ENCODE measurements at regions not wholly inside any gene's neighbourhood (a gene's known extent, or its start where the extent isn't known, plus 50 kb on each side); places are given as distances from the start of the nearest gene placed in this dataset.

- no peak overlapping the region for H2AFZ ChIP-seq (ENCODE audit: low read length)
- H3F3A ChIP-seq (ENCODE audit: low read depth): no peaks in the 10 kb centered on the region
- no peaks in the 10 kb centered on the region for H3K79me2 ChIP-seq (ENCODE audit: insufficient read depth, low read length)
- no peak overlapping the region for H3K4me2 ChIP-seq (ENCODE audit: low read depth, low read length, poor library complexity, severe bottlenecking)
- no peaks in the 10 kb centered on the region for H3K27me3 ChIP-seq (ENCODE audit: insufficient read depth, low read length, poor library complexity, severe bottlenecking)
- TF ChIP-seq, protein P1, sequence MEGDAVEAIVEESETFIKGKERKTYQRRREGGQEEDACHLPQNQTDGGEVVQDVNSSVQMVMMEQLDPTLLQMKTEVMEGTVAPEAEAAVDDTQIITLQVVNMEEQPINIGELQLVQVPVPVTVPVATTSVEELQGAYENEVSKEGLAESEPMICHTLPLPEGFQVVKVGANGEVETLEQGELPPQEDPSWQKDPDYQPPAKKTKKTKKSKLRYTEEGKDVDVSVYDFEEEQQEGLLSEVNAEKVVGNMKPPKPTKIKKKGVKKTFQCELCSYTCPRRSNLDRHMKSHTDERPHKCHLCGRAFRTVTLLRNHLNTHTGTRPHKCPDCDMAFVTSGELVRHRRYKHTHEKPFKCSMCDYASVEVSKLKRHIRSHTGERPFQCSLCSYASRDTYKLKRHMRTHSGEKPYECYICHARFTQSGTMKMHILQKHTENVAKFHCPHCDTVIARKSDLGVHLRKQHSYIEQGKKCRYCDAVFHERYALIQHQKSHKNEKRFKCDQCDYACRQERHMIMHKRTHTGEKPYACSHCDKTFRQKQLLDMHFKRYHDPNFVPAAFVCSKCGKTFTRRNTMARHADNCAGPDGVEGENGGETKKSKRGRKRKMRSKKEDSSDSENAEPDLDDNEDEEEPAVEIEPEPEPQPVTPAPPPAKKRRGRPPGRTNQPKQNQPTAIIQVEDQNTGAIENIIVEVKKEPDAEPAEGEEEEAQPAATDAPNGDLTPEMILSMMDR (conservative IDR thresholded peaks at IDR 0.05; ENCODE audit: low read length): no peak
- TF ChIP-seq EZH2phosphoT487 (IDR thresholded peaks at IDR 0.05; ENCODE audit: borderline replicate concordance): no peak
- H3K9ac ChIP-seq (ENCODE audit: low read depth, low read length, poor library complexity, severe bottlenecking): no peak overlapping the region
- H3K9me2 ChIP-seq (replicated peaks; ENCODE audit: low read depth, low read length): no peaks in the 10 kb centered on the region
- no peaks in the 10 kb centered on the region for H3K9me3 ChIP-seq (ENCODE audit: insufficient read depth, low read depth, low read length)
- no peak overlapping the region for H3K4me3 ChIP-seq (ENCODE audit: low read length, poor library complexity, severe bottlenecking)
- H3K36me3 ChIP-seq (ENCODE audit: insufficient read depth, low read length): no peaks in the 10 kb centered on the region
- no peaks in the 10 kb centered on the region for H3K4me1 ChIP-seq (ENCODE audit: insufficient read depth, low read length, poor library complexity, severe bottlenecking)
- H4K20me1 ChIP-seq (ENCODE audit: insufficient read depth, low read length, poor library complexity, severe bottlenecking): no peaks in the 10 kb centered on the region
Measured at GRCh38 chr11:45355706-45356041, 69.5 kb upstream of the SYT13 start.

DNA sequence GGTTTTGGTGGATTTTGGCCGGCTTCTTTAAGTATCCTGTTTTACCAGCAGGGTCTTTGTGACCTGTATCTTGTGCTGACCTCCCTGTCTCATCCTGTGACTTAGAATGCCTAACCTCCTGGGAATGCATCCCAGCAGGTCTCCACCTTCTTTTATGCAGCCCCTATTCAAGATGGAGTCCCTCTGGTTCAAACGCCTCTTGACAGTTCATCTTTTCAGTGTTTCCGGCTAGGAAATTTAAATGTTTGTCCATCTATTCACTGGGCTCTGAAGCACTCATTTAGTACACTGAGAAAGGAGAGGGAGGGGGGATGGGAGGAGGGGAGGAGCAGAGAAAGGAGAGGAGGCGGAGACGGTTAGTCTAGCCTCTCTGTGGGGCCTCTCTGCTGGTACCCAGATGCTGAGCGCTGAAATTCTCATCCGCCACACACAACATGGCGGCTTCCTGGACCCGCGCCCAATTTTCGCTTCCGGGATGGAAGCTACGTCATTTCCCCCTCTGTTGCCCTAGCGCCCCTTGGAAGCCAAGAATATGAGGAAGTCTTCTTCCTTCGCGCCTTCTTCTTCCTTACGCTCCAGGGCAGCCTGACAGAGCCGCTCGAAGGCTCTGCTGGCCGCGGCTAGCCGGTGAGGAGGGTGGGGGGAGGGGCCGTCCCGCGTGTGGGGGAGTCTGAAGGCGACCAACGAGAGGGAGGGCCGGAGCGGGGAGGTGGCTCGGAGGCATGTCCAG, 69.0 kb upstream of the SYT13 start:
- TF ChIP-seq EZH2phosphoT487 (IDR thresholded peaks at IDR 0.05; ENCODE audit: borderline replicate concordance): no peak
- TF ChIP-seq, protein P1 (conservative IDR thresholded peaks at IDR 0.05; ENCODE audit: low read length): no peak
- Histone ChIP-seq H3K36me3 (ENCODE audit: insufficient read depth, low read length) (no peaks in the 10 kb centered on the region), H3K9me3 (ENCODE audit: insufficient read depth, low read depth, low read length) (no peaks in the 10 kb centered on the region), H3K9me2 (replicated peaks; ENCODE audit: low read depth, low read length) (no peaks in the 10 kb centered on the region), H4K20me1 (ENCODE audit: insufficient read depth, low read length, poor library complexity, severe bottlenecking) (no peaks in the 10 kb centered on the region), H3F3A (ENCODE audit: low read depth) (no peaks in the 10 kb centered on the region), H2AFZ (ENCODE audit: low read length) (no peak overlapping the region), H3K4me3 (ENCODE audit: low read length, poor library complexity, severe bottlenecking) (no peak overlapping the region), H3K9ac (ENCODE audit: low read depth, low read length, poor library complexity, severe bottlenecking) (no peak overlapping the region), H3K4me2 (ENCODE audit: low read depth, low read length, poor library complexity, severe bottlenecking) (no peak overlapping the region), H3K27me3 (ENCODE audit: insufficient read depth, low read length, poor library complexity, severe bottlenecking) (no peaks in the 10 kb centered on the region), H3K4me1 (ENCODE audit: insufficient read depth, low read length, poor library complexity, severe bottlenecking) (no peaks in the 10 kb centered on the region), H3K79me2 (ENCODE audit: insufficient read depth, low read length) (no peaks in the 10 kb centered on the region)

DNA sequence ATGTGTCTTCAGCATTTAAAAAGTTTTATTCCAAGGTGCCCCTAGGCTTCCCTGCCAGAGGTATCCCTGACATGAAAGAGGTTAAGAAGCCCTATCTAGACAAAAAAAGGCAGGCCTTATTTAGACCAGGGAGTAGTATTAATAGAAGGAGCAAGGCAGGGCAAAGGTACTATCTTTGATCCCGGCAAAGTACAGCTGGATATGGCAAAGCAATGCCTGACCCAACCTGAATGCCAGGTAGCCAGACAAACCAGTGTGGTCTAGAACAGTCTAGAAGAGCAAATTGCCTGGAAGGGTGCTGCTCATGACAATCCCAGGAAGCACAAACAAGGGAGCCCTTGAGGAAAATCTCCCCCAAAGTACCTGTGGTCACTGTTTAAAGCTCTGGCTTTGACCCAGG, 62.6 kb upstream of the SYT13 start:
- TF ChIP-seq, protein P1 (conservative IDR thresholded peaks at IDR 0.05; ENCODE audit: low read length): no peak
- TF ChIP-seq EZH2phosphoT487 (IDR thresholded peaks at IDR 0.05; ENCODE audit: borderline replicate concordance): no peak
- no peak overlapping the region for H3K4me3 ChIP-seq (ENCODE audit: low read length, poor library complexity, severe bottlenecking)
- no peaks in the 10 kb centered on the region for H3F3A ChIP-seq (ENCODE audit: low read depth)
- no peak overlapping the region for H2AFZ ChIP-seq (ENCODE audit: low read length)
- H3K36me3 ChIP-seq (ENCODE audit: insufficient read depth, low read length): no peaks in the 10 kb centered on the region
- H3K4me1 ChIP-seq (ENCODE audit: insufficient read depth, low read length, poor library complexity, severe bottlenecking): peaks cover 12% of the 10 kb centered on the region
- H4K20me1 ChIP-seq (ENCODE audit: insufficient read depth, low read length, poor library complexity, severe bottlenecking): no peaks in the 10 kb centered on the region
- H3K9ac ChIP-seq (ENCODE audit: low read depth, low read length, poor library complexity, severe bottlenecking): no peak overlapping the region
- H3K27me3 ChIP-seq (ENCODE audit: insufficient read depth, low read length, poor library complexity, severe bottlenecking): no peaks in the 10 kb centered on the region
- H3K4me2 ChIP-seq (ENCODE audit: low read depth, low read length, poor library complexity, severe bottlenecking): no peak overlapping the region
- H3K9me2 ChIP-seq (replicated peaks; ENCODE audit: low read depth, low read length): no peaks in the 10 kb centered on the region
- no peaks in the 10 kb centered on the region for H3K79me2 ChIP-seq (ENCODE audit: insufficient read depth, low read length)
- H3K9me3 ChIP-seq (ENCODE audit: insufficient read depth, low read depth, low read length): no peaks in the 10 kb centered on the region

Data from Loucy (cell line).